Thyroid gland (tissue), 4 donors: ENCODE measurements at regions not wholly inside any gene's neighbourhood (a gene's known extent, or its start where the extent isn't known, plus 50 kb on each side); places are given as distances from the start of the nearest gene placed in this dataset.
A peak's percentile ranks its signal among the peaks of the same experiment; 100 is the strongest.

Experiments
- POLR2A ChIP-seq, 2 donors: fragments of 450-650 bp; IDR thresholded peaks; one replicate each; pipeline ENCODE4 v1.6.1; 2017; ENCODE audit warnings: antibody characterized with exemption in 2 of 2, mild to moderate bottlenecking in 2 of 2, moderate library complexity in 1 of 2
- TF ChIP-seq, protein P1 (sequence below), 6 experiments: fragments of 200-600 bp in 3 of 6; fragments of 450-650 bp in 3 of 6; sonication (generic) in 3 of 6; IDR thresholded peaks; one replicate each; pipeline ENCODE4 v1.5.1; 2016 to 2019; ENCODE audit warnings: antibody characterized with exemption in 6 of 6, mild to moderate bottlenecking in 2 of 6, inconsistent platforms in 1 of 6, moderate library complexity in 1 of 6

DNA sequence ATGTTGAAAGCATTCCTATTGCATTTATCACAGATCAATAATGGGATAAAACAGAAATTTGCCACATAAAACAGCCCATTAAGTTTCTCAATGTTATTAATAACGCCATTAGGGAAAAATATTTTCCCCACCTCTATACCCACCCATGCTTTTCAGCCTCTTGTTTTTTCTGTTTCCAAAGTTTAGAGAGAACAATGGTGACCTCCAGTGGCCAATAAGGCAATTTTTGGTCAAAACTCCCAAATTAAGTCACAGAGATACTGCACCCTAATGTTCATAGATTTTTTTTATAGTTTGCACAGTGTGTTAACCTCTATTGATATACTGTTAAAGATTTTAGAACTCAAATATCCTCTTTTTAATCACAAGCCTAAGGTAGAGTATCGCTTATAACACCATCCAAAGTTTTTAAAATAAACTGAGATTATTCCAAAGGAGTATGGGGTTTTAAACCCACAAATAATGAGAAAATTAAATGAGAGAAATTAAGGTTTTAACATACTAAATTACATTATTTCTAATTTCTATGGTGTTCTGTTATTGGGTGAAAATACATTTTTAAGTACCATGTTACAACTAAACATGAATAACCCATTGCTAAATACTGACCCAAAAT is 184.7 kb upstream of the DCN start:
- TF ChIP-seq, protein P1, sequence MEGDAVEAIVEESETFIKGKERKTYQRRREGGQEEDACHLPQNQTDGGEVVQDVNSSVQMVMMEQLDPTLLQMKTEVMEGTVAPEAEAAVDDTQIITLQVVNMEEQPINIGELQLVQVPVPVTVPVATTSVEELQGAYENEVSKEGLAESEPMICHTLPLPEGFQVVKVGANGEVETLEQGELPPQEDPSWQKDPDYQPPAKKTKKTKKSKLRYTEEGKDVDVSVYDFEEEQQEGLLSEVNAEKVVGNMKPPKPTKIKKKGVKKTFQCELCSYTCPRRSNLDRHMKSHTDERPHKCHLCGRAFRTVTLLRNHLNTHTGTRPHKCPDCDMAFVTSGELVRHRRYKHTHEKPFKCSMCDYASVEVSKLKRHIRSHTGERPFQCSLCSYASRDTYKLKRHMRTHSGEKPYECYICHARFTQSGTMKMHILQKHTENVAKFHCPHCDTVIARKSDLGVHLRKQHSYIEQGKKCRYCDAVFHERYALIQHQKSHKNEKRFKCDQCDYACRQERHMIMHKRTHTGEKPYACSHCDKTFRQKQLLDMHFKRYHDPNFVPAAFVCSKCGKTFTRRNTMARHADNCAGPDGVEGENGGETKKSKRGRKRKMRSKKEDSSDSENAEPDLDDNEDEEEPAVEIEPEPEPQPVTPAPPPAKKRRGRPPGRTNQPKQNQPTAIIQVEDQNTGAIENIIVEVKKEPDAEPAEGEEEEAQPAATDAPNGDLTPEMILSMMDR (IDR thresholded peaks at IDR 0.05), result peak in 4 of 6 experiments; percentile 13 to 48 (median 42)
- no peak for TF ChIP-seq POLR2A (IDR thresholded peaks at IDR 0.05)
